ENCODE measurements at regions not wholly inside any gene's neighbourhood (a gene's known extent, or its start where the extent isn't known, plus 50 kb on each side); places are given as distances from the start of the nearest gene placed in this dataset.
"Not testable (repeated sequence)": the region's sequence is repeated elsewhere in the genome, so short reads cannot be mapped to it uniquely, and the experiment has no call there.

DNA sequence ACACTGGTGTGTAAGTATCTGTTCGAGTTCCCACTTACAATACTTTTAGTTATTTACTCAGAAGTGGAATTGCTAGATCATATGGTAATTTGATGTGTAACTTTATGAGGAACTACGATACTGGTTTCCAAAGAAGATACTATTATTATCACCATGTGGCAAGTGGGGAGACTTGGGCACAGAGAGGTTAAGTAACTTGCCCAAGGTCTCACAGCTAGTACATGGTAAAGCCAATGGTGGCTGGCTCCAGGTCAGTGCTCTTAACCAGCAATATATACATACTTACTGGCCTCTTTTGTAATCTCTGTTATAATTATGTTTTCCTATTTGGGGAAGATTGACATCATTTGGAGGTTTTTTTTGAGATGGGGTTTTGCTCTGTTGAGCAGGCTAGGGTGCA is 138.9 kb upstream of the HNRNPU start:
- Histone ChIP-seq H3K4me3 (ENCODE audit: low read length in 2 of 2) (no peak overlapping the region), H3K9ac (ENCODE audit: low read length in 2 of 2) (no peak overlapping the region), H3K4me1 (ENCODE audit: control insufficient read depth, insufficient read depth, low read length) (no peaks in the 10 kb centered on the region), H3K27me3 (ENCODE audit: control insufficient read depth in 1 of 2, insufficient read depth in 2 of 2, low read length in 2 of 2) (no peaks in the 10 kb centered on the region), H3K27ac (ENCODE audit: low read length) (no peak overlapping the region), H3K36me3 (ENCODE audit: control insufficient read depth in 2 of 2, insufficient read depth in 2 of 2, low read length in 2 of 2) (no peaks in the 10 kb centered on the region), H3K9me3 (ENCODE audit: control insufficient read depth in 2 of 2, low read length in 2 of 2) (no peaks in the 10 kb centered on the region)

- no peak overlapping the region for H3K27ac ChIP-seq (ENCODE audit: low read length)
- no peak overlapping the region for H3K9ac ChIP-seq (ENCODE audit: low read length in 2 of 2)
- no peak overlapping the region for H3K4me3 ChIP-seq (ENCODE audit: low read length in 2 of 2)
- H3K36me3 ChIP-seq (ENCODE audit: control insufficient read depth in 2 of 2, insufficient read depth in 2 of 2, low read length in 2 of 2), result no peaks in the 10 kb centered on the region
- H3K27me3 ChIP-seq (ENCODE audit: control insufficient read depth in 1 of 2, insufficient read depth in 2 of 2, low read length in 2 of 2), result no peaks in the 10 kb centered on the region
- no peaks in the 10 kb centered on the region for H3K4me1 ChIP-seq (ENCODE audit: control insufficient read depth, insufficient read depth, low read length)
- H3K9me3 ChIP-seq (ENCODE audit: control insufficient read depth in 2 of 2, low read length in 2 of 2), result no peaks in the 10 kb centered on the region
These were observed 136.9 kb upstream of the HNRNPU start for GRCh38 chr1:245001252-245001651.

- Histone ChIP-seq H3K4me1 (ENCODE audit: control insufficient read depth, insufficient read depth, low read length) (no peaks in the 10 kb centered on the region), H3K9me3 (ENCODE audit: control insufficient read depth in 2 of 2, low read length in 2 of 2) (no peaks in the 10 kb centered on the region), H3K9ac (ENCODE audit: low read length in 2 of 2) (no peak overlapping the region), H3K27ac (ENCODE audit: low read length) (no peak overlapping the region), H3K27me3 (ENCODE audit: control insufficient read depth in 1 of 2, insufficient read depth in 2 of 2, low read length in 2 of 2) (no peaks in the 10 kb centered on the region), H3K4me3 (ENCODE audit: low read length in 2 of 2) (no peak overlapping the region), H3K36me3 (ENCODE audit: control insufficient read depth in 2 of 2, insufficient read depth in 2 of 2, low read length in 2 of 2) (no peaks in the 10 kb centered on the region)
These were observed 136.5 kb upstream of the HNRNPU start for GRCh38 chr1:245000872-245001188.

DNA sequence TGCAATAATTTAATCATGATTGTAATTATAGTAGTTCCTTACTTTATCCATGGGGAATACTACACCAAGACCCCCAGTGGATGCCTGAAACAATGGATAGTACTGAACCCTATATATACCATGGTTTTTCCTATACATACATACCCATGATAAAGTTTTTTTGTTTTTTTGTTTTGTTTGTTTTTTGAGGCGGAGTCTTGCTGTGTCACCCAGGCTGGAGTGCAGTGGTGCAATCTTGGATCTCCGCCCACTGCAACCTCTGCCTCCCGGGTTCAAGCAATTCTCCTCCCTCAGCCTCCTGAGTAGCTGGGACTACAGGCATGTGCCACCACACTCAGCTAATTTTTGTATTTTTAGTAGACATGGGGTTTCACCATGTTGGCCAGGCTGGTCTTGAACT is 135.3 kb upstream of the HNRNPU start:
- not testable (repeated sequence) for H3K27ac ChIP-seq (ENCODE audit: low read length)

GRCh38 chr1:244998717-244999346 is 134.5 kb upstream of the HNRNPU start:
- Histone ChIP-seq H3K9ac (ENCODE audit: low read length in 2 of 2) (no peak overlapping the region), H3K27me3 (ENCODE audit: control insufficient read depth in 1 of 2, insufficient read depth in 2 of 2, low read length in 2 of 2) (no peaks in the 10 kb centered on the region), H3K9me3 (ENCODE audit: control insufficient read depth in 2 of 2, low read length in 2 of 2) (no peaks in the 10 kb centered on the region), H3K27ac (ENCODE audit: low read length) (no peak overlapping the region), H3K4me3 (ENCODE audit: low read length in 2 of 2) (no peak overlapping the region), H3K36me3 (ENCODE audit: control insufficient read depth in 2 of 2, insufficient read depth in 2 of 2, low read length in 2 of 2) (no peaks in the 10 kb centered on the region), H3K4me1 (ENCODE audit: control insufficient read depth, insufficient read depth, low read length) (no peaks in the 10 kb centered on the region)

More for the DNA sequence above, 135.3 kb upstream of the HNRNPU start:
- H3K4me3 ChIP-seq (ENCODE audit: low read length in 2 of 2); H3K9me3 ChIP-seq (ENCODE audit: control insufficient read depth in 2 of 2, low read length in 2 of 2); H3K27me3 ChIP-seq (ENCODE audit: control insufficient read depth in 1 of 2, insufficient read depth in 2 of 2, low read length in 2 of 2); H3K4me1 ChIP-seq (ENCODE audit: control insufficient read depth, insufficient read depth, low read length); H3K9ac ChIP-seq (ENCODE audit: low read length in 2 of 2); H3K36me3 ChIP-seq (ENCODE audit: control insufficient read depth in 2 of 2, insufficient read depth in 2 of 2, low read length in 2 of 2): not testable (repeated sequence)

GRCh38 chr1:244995602-244996400 is 131.5 kb upstream of the HNRNPU start:
- Histone ChIP-seq H3K4me1 (ENCODE audit: control insufficient read depth, insufficient read depth, low read length) (no peaks in the 10 kb centered on the region), H3K27ac (ENCODE audit: low read length) (no peak overlapping the region)

DNA sequence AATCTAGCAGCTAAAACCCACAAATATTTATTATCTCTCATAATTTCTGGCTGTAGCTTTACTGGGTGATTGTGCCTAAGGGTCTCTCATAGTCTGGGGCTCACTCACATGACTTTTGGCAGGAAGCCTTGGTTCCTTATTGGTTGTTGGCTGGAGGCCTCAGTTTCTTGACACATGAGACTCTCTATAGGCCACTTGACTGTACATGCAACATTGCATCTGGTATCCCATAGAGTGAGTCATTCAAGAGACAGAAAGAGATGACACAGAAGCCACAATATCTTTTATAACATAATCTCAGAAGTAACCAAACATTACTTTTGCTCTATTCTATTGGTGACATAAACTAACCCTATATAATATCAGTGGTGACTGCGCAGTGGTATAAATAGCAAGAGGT is 128.5 kb upstream of the HNRNPU start:
- Histone ChIP-seq H3K36me3 (ENCODE audit: control insufficient read depth in 2 of 2, insufficient read depth in 2 of 2, low read length in 2 of 2) (no peaks in the 10 kb centered on the region), H3K27me3 (ENCODE audit: control insufficient read depth in 1 of 2, insufficient read depth in 2 of 2, low read length in 2 of 2) (no peaks in the 10 kb centered on the region), H3K27ac (ENCODE audit: low read length) (no peak overlapping the region), H3K4me1 (ENCODE audit: control insufficient read depth, insufficient read depth, low read length) (no peaks in the 10 kb centered on the region), H3K4me3 (ENCODE audit: low read length in 2 of 2) (no peak overlapping the region), H3K9ac (ENCODE audit: low read length in 2 of 2) (no peak overlapping the region), H3K9me3 (ENCODE audit: control insufficient read depth in 2 of 2, low read length in 2 of 2) (no peaks in the 10 kb centered on the region)

More at GRCh38 chr1:244995602-244996400, 131.5 kb upstream of the HNRNPU start:
- Histone ChIP-seq H3K36me3 (ENCODE audit: control insufficient read depth in 2 of 2, insufficient read depth in 2 of 2, low read length in 2 of 2) (no peaks in the 10 kb centered on the region), H3K9me3 (ENCODE audit: control insufficient read depth in 2 of 2, low read length in 2 of 2) (no peaks in the 10 kb centered on the region), H3K9ac (ENCODE audit: low read length in 2 of 2) (no peak overlapping the region), H3K27me3 (ENCODE audit: control insufficient read depth in 1 of 2, insufficient read depth in 2 of 2, low read length in 2 of 2) (no peaks in the 10 kb centered on the region), H3K4me3 (ENCODE audit: low read length in 2 of 2) (no peak overlapping the region)

DNA sequence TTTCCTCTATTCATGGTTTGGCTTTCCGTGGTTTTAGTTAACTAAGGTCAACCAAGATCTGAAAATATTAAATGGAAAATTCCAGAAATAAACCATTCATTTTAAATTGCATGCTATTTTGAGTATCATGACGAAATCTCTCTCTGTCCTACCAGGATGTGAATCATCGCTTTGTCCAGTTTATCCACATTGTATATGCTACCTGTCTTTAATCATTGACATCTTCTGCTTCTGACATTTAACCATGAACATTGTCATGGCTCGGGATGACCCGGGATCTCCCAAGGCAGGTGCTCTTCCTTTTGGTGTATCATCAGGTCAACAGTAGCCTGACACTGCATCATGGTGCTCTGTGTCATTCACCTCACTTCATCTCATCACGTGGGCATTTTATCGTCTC is 125.5 kb upstream of the HNRNPU start:
- no peaks in the 10 kb centered on the region for H3K27me3 ChIP-seq (ENCODE audit: control insufficient read depth in 1 of 2, insufficient read depth in 2 of 2, low read length in 2 of 2)
- H3K4me3 ChIP-seq (ENCODE audit: low read length in 2 of 2), result no peak overlapping the region
- H3K9me3 ChIP-seq (ENCODE audit: control insufficient read depth in 2 of 2, low read length in 2 of 2), result no peaks in the 10 kb centered on the region
- no peak overlapping the region for H3K27ac ChIP-seq (ENCODE audit: low read length)
- no peaks in the 10 kb centered on the region for H3K4me1 ChIP-seq (ENCODE audit: control insufficient read depth, insufficient read depth, low read length)
- H3K9ac ChIP-seq (ENCODE audit: low read length in 2 of 2), result no peak overlapping the region
- no peaks in the 10 kb centered on the region for H3K36me3 ChIP-seq (ENCODE audit: control insufficient read depth in 2 of 2, insufficient read depth in 2 of 2, low read length in 2 of 2)

GRCh38 chr1:244988521-244988920 is 124.2 kb upstream of the HNRNPU start:
- no peak overlapping the region for H3K27ac ChIP-seq (ENCODE audit: low read length)
- H3K4me1 ChIP-seq (ENCODE audit: control insufficient read depth, insufficient read depth, low read length), result no peaks in the 10 kb centered on the region
- no peaks in the 10 kb centered on the region for H3K27me3 ChIP-seq (ENCODE audit: control insufficient read depth in 1 of 2, insufficient read depth in 2 of 2, low read length in 2 of 2)
- H3K9ac ChIP-seq (ENCODE audit: low read length in 2 of 2), result no peak overlapping the region
- H3K36me3 ChIP-seq (ENCODE audit: control insufficient read depth in 2 of 2, insufficient read depth in 2 of 2, low read length in 2 of 2), result no peaks in the 10 kb centered on the region
- no peak overlapping the region for H3K4me3 ChIP-seq (ENCODE audit: low read length in 2 of 2)
- no peaks in the 10 kb centered on the region for H3K9me3 ChIP-seq (ENCODE audit: control insufficient read depth in 2 of 2, low read length in 2 of 2)

DNA sequence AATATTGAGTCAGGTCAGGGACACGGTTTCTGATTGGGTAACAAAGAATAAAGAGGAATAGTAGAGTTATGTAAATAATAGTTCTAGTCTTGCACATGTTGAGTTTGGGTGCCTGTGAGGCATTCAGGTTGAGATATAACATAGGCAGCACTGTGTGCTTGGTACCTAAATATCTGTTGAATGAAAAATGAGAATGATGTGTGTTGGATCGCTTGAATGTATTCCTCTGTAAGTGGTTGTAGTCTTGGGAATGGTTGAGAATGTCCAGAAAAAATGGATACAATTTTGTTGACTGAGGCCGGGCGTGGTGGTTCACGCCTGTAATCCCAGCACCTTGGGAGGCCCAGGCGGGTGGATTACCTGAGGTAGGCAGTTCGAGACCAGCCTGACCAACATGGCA is 116.3 kb upstream of the HNRNPU start:
- Histone ChIP-seq H3K9ac (ENCODE audit: low read length in 2 of 2) (no peak overlapping the region), H3K4me3 (ENCODE audit: low read length in 2 of 2) (no peak overlapping the region), H3K9me3 (ENCODE audit: control insufficient read depth in 2 of 2, low read length in 2 of 2) (no peaks in the 10 kb centered on the region), H3K36me3 (ENCODE audit: control insufficient read depth in 2 of 2, insufficient read depth in 2 of 2, low read length in 2 of 2) (no peaks in the 10 kb centered on the region), H3K4me1 (ENCODE audit: control insufficient read depth, insufficient read depth, low read length) (no peaks in the 10 kb centered on the region), H3K27ac (ENCODE audit: low read length) (no peak overlapping the region), H3K27me3 (ENCODE audit: control insufficient read depth in 1 of 2, insufficient read depth in 2 of 2, low read length in 2 of 2) (no peaks in the 10 kb centered on the region)

GRCh38 chr1:244974550-244974949 is 110.2 kb upstream of the HNRNPU start:
- no peaks in the 10 kb centered on the region for H3K4me1 ChIP-seq (ENCODE audit: control insufficient read depth, insufficient read depth, low read length)
- no peaks in the 10 kb centered on the region for H3K27me3 ChIP-seq (ENCODE audit: control insufficient read depth in 1 of 2, insufficient read depth in 2 of 2, low read length in 2 of 2)
- H3K27ac ChIP-seq (ENCODE audit: low read length), result no peak overlapping the region
- H3K9me3 ChIP-seq (ENCODE audit: control insufficient read depth in 2 of 2, low read length in 2 of 2), result no peaks in the 10 kb centered on the region
- H3K36me3 ChIP-seq (ENCODE audit: control insufficient read depth in 2 of 2, insufficient read depth in 2 of 2, low read length in 2 of 2), result no peaks in the 10 kb centered on the region
- H3K4me3 ChIP-seq (ENCODE audit: low read length in 2 of 2), result no peak overlapping the region
- no peak overlapping the region for H3K9ac ChIP-seq (ENCODE audit: low read length in 2 of 2)
